Stimulated activated naive CD4-positive, alpha-beta T cell (primary cell): ENCODE measurements at regions not wholly inside any gene's neighbourhood (a gene's known extent, or its start where the extent isn't known, plus 50 kb on each side); places are given as distances from the start of the nearest gene placed in this dataset.
"Not testable (repeated sequence)": the region's sequence is repeated elsewhere in the genome, so short reads cannot be mapped to it uniquely, and the experiment has no call there.

Source experiments
- DNase-seq, 6 experiments: peaks; one replicate each; lab custom pipeline; 2025; lab: John Stamatoyannopoulos, UW

DNA sequence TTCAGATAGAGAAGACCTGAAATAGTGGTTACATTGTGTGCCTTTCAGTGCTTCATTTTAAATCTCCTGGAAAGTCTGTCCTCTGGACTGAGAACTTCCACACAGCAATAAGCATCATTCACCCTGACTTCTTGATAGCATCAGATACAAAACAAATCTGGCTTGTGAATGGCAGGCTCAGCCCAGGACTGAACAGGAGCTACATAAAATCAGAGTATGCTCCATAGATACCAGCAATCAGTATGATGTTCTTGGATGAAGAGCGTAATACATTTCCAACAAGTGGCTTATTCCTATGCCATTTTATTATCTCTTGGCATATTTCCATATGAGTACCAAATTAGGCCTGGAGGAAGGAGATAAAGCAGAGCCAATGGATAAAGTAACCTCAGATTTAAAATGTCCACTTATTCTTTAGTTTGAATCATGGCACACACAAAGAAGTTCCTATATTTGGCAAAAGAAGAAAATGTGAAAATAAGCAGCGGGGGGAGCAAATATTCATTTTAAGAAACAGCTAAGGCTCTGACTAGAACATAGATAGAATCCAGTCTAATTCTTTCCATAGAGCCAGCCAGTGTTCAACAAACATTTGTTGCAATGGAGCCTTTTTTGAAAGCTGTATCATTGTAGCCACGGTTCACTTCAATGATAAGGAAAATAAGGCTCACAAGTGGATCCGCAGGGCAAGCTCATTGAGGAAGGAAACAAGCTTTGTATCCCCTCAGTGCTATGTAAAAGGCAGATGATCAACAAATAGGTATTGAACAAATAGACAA, 230.8 kb upstream of the CHAC2 start:
- no peak for DNase-seq

- no peak for DNase-seq
Observed at GRCh38 chr2:53535234-53535840, 232.3 kb upstream of the CHAC2 start.

GRCh38 chr2:53530126-53530525, 237.5 kb upstream of the CHAC2 start:
- no peak for DNase-seq

- DNase-seq = no peak
Observed at GRCh38 chr2:53527056-53527455, 240.5 kb upstream of the CHAC2 start.

DNA sequence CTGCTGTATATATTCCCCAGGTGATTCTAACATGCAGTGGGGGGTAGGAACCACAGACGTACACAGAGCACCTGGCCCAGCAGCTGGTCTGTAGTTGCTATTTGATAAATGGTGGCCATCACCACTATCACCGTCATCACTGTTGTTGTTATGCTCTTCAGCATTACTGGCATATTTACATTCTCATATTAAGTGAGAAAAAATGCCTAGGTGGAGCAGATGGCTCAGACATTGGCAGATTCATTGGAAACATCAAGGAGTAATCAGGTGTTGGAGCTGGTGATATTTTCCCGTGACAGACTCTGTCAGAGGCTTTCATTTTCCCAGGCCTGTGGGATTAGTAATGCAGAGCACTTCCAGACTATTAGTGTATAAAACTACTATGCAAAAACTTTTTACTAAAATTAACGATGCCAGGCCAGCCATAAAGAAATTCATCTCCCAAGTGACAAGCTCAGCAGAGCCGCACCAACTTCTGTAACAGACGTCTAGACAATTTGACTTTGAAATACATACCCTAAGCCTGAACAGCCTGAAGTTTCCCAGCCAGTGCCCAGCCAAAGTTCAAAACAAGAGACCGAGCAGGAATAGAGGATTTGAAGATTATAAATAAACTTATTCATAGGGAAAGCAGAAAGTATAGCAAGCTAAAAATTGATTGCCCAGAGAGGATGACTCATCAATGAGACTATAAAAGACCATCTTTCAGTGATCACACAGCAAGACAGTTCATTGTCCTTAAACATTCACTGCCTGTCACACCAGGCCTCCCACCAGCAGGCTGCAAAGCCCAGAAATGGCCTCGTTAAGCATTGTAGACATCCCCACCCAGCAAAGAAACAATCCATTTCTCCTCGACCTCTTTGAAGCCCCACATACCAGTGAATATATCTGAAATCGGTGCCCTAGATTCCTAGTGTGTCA, 247.4 kb upstream of the CHAC2 start:
- DNase-seq = no peak

DNA sequence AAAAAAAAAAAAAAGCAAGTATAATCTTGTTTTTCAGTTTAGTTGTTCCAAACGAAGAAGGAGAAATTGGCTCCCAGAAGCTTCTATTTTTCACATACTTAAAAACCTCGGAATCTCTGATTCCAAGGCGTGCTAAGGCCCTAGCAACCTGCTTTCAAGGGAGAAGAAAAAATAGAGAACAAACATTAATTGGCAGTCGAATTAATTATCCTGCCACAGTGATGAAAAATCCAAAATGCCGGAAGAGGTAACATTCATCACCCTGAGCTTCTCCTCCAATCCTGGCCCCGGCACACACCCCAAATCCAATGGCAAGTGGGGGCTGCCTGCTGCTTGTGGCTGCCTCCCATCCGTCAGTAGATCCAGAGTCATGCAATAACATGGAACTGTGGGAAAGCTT, 250.2 kb upstream of the CHAC2 start:
- no peak for DNase-seq

GRCh38 chr2:53516650-53517049, 251.0 kb upstream of the CHAC2 start:
- no peak for DNase-seq

DNA sequence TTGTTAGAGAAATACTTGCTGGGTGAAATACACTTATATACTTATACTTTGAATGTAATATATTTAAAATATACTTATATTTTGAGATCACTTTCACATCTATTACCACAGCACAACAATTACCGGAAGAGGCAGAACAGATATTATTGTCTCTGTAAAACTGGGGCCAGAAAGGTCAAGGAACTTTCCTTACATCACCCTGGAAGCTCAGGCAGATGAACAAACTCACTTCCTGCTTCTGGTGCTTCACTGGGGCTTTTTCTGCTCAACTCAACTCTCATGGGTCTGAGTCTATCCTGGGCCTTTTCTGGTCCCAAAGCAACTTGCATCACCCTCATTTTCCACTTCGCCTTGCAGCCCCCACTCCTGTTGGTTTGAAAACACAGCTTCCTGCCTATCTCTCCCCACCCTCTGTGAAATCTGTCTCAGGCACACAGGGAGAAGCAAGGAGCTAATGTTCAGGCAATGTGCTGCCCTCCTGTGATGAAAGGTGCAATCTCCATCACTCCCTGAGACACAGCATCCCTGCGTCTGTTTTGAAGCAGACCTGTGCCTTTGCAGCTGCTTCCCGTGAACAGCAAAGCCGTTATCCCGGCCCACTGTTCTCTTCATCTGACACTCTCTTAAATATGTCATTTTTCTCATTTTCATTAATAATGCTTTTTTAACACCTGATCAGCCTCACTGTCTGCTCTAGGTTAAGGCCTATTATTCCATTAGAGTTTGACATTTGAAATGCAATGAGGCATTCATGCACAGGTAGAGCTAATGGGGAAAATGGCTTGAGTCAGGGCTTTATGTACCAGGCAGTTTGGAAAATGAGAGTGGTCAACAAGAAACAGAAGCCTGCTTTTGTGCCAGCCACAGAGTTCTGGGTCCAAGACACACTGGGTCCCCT, 251.9 kb upstream of the CHAC2 start:
- DNase-seq = no peak

- DNase-seq = no peak
Observed at GRCh38 chr2:53513167-53513666, 254.4 kb upstream of the CHAC2 start.

GRCh38 chr2:53512071-53512826, 255.4 kb upstream of the CHAC2 start:
- DNase-seq = no peak

DNA sequence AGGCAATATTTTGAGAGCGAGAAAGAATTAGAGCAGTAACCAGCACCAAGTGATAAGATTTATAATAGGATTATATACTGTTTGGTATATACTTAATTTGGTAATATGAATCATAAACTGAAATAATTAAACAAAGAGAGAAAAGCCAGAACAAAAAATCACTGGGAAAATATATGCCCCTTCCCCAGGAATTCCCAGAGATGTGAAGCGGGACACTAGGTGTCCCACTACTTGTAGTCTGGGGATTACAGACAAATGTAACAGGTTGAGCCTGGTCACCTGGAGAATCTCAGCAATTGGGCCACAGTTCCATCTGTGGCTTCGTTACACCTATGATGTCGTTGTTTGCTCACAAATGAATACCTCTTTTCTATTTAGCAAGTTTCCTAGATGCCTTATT, 256.1 kb upstream of the CHAC2 start:
- DNase-seq = no peak

DNA sequence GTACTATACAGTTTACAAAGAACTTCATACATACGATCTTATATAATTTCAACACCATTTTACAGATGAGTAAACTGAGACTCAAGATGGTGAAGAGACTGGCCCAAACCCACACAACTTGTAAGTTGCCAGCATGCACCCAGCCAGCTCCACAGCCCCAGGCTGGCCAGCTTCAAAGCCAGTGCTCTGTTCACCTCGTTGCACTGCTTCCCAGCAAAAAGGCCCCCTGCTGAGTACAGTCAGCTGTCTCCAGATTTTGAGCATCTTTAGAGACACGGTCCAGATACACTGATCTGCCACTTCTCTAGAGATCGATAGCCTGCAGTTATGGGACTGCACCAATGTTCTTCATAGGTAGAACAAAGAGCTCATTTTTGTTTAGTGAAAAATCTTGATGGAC, 257.2 kb upstream of the CHAC2 start:
- no peak for DNase-seq

- DNase-seq = no peak
Observed at GRCh38 chr2:53509831-53510388, 257.7 kb upstream of the CHAC2 start.

DNA sequence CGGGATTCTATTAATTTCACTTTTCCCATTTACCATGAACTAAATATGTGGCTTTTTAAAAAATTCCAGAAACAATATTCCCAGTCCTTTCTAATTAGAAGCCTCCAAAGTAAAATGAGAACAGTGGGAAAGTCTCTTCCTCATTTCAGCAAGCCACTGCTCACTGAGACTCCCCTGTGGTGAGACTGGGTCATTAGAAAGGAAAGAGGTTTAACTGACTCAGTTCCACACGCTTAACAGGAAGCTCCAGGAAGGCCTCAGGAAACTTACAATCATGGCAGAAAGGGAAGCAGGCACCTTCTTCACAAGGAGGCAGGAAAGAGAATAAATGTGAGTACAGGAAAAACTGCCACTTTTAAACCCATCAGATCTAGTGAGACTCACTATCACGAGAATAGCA, 258.9 kb upstream of the CHAC2 start:
- no peak for DNase-seq

- DNase-seq = not testable (repeated sequence)
Observed at GRCh38 chr2:53507070-53507469, 260.5 kb upstream of the CHAC2 start.

DNA sequence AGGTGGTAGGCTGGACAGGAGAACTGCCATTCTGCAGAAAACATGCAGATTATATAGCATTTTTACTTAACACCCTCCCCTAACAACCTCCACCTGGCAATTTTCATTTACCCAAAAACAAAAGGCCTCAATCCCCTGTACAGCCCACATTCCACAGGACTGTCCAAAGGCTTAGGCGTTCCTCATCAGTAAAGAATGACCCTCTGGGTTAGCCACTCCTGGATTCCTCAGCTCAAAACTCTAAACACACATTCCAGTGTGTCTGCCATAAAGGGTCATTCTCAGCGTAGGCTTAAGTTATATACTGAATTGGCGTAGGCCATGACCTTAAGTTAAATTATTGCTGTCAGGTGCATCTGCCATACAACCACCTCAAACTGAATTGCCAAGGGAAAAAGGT, 261.8 kb upstream of the CHAC2 start:
- DNase-seq = no peak

DNA sequence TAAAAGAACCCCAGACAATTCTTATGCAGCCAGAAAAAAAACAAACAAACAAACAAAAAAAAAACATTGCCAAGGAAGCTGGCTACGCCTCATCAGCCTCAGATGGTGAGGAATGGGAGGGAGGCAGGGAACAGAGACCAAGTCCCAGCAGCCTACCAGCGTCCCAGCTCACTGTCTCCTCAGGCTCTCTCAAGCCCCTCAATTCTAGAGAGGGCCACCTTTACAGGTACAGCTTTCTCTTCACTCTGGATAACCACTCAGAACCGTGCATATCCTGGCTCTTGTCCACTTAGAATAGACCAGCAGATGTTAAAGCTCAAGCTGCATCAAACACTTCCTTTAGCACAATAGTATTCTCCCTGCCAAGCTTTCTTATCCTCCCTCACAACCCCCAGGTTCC, 263.1 kb upstream of the CHAC2 start:
- no peak for DNase-seq

GRCh38 chr2:53500181-53500580, 267.4 kb upstream of the CHAC2 start:
- no peak for DNase-seq

DNA sequence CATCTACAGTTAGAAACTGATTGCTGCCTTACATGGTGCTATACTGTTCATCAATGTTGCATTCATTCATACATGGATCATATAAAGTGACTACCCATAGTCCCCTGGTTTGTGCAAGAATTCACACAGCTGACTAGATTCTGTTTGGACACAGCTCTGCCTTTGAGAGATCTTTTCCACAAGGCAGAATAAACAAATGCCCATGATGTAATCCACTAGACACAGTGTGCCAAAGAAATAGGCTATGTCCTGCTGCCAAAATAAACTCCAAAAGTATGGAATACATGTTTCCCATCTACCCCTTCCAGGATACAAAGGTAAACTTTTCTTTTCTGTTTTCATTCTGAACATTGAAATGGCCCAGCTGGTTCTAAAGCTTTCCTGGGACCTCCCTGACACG, 269.4 kb upstream of the CHAC2 start:
- no peak for DNase-seq

DNA sequence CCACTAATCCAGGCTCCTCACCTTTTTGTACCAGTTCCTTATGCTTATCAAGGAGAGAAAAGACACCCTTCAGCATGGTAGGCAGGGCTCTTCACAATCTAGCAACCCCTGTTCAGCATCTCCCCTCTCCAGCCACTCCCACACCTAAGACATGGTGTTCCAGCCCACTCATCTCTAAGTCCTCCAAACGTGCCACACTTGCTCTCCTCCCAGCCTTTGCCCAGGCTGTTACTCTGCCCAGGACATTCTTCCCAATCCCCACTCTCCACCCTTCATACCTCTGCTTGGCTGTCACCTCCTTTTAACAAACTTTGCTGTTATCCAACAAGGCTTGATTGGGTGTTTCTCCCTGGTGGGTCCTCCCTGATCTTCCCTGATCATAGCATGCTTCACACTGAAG, 270.6 kb upstream of the CHAC2 start:
- DNase-seq = no peak

DNA sequence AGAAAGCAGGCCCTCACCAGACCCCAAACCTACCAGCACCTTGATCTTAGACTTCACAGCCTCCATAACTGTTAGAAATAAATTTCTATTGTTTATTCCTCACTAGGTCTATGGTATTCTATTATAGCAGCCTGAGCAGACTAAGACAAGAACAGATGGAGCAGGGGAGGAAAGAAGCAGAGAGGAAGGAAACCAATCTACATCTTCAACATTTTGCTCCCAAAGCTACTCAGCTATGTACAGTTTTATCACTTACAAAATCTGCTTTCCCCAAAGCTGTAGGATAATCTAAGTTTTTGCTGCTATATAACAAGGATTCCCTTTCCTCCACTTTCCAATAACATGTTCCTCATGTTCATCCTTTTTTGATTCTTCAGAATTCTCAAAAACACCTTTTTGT, 274.4 kb upstream of the CHAC2 start:
- no peak for DNase-seq
